H54 (cell line): ENCODE measurements at regions not wholly inside any gene's neighbourhood (a gene's known extent, or its start where the extent isn't known, plus 50 kb on each side); places are given as distances from the start of the nearest gene placed in this dataset.

Source experiments
- DNase-seq: peaks from one replicate; pipeline ENCODE4 v3.0.0; 2011; ENCODE audit warnings: low spot score, mixed read lengths; ENCODE audit not compliant: insufficient read length
- FAIRE-seq: peaks from 3 replicates; lab custom pipeline; 2011; peaks lifted over from hg19 to GRCh38; lab: Jason Lieb, UNC
- POLR2A ChIP-seq: IDR thresholded peaks from 2 replicates; pipeline ENCODE4 v1.6.1; 2011; ENCODE audit warnings: low read depth, mild to moderate bottlenecking, low read length

- FAIRE-seq (no peak), DNase-seq (no peak)
- no peak for TF ChIP-seq POLR2A
Observed at GRCh38 chr6:54991761-54992330, 145.3 kb downstream of the FAM83B start.

DNA sequence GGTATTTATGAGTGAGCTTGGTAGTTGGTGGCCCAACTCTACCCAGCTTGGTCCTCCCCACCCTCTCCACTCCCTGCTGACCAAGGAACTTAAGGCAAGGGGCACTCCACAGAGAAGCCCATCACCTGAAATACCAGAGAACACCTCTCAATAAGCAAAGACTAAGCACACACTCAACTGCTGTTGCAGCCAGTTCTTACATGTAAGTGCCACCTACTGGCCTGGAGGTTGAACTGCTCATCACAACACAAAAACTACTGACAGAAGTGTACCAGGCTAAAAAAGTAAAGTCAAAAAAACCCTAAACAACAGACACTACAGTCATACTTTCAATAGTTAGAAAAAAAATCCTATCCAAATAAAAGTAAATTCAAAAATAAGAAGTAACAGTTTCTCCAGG is 146.2 kb downstream of the FAM83B start:
- FAIRE-seq = no peak

GRCh38 chr6:54993294-54993693 is 146.7 kb downstream of the FAM83B start:
- TF ChIP-seq POLR2A = no peak
- FAIRE-seq (no peak), DNase-seq (no peak)

More for the DNA sequence above, 146.2 kb downstream of the FAM83B start:
- no peak for DNase-seq
- TF ChIP-seq POLR2A = no peak

GRCh38 chr6:54993948-54994347 is 147.4 kb downstream of the FAM83B start:
- no peak for TF ChIP-seq POLR2A
- FAIRE-seq = peak; percentile 20
- DNase-seq = no peak

GRCh38 chr6:54998576-54998975 is 152.0 kb downstream of the FAM83B start:
- FAIRE-seq (no peak), DNase-seq (no peak)
- no peak for TF ChIP-seq POLR2A

DNA sequence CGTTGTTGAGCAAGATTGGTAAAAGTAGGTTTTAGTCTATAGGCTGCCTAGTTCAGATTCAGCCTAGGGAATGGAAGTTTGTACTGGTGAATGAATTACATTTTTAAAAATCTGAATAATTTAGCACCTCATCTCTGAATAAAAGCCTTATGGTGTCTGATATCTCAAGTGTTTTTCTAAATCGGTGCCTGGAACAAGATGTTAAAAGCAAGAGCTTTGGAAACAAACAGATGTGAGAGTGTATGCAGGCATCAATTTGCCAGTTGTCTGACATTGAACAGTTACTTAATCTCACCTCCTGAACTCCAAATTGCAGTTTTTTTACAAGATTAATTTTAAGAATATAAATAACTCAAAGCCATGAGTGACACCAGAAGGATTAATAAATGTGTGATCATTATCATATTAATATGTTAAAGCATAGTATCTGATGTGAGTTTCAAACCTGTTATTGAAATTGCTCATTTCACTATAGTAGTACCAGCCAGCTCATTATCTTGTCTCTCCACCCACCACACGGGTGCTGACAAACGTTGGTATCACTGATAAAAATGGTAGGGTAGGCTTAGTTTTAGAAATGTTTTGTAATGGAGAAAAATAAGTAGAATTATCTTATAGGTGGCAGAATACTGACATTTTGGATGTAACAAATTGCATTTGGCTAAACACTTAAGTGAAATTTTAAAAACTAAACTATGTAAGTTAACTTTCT is 157.3 kb downstream of the FAM83B start:
- FAIRE-seq (no peak), DNase-seq (no peak)
- TF ChIP-seq POLR2A = no peak

GRCh38 chr6:55009131-55009530 is 162.6 kb downstream of the FAM83B start:
- FAIRE-seq (no peak), DNase-seq (no peak)
- no peak for TF ChIP-seq POLR2A

GRCh38 chr6:55011034-55011433 is 163.3 kb upstream of the HCRTR2 start:
- no peak for FAIRE-seq
- DNase-seq = no peak
- TF ChIP-seq POLR2A = no peak

DNA sequence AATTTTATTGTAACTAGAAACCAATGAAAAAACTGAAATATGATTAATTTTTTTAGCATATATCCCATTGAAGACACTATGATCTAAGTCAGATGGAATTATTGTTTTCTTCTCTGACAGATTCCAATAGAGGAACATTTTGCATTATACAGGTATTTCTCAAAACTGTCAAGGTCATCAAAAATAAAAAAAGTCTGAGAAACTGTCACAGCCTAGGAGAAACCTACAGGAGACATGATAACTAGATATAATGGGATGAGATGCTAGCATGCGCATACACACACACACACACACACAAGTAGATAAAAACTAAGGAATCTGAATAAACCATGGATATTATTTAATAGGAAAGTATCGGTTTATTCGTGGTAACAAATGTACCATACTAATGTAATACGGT is 161.9 kb upstream of the HCRTR2 start:
- TF ChIP-seq POLR2A = no peak
- DNase-seq (no peak), FAIRE-seq (no peak)

DNA sequence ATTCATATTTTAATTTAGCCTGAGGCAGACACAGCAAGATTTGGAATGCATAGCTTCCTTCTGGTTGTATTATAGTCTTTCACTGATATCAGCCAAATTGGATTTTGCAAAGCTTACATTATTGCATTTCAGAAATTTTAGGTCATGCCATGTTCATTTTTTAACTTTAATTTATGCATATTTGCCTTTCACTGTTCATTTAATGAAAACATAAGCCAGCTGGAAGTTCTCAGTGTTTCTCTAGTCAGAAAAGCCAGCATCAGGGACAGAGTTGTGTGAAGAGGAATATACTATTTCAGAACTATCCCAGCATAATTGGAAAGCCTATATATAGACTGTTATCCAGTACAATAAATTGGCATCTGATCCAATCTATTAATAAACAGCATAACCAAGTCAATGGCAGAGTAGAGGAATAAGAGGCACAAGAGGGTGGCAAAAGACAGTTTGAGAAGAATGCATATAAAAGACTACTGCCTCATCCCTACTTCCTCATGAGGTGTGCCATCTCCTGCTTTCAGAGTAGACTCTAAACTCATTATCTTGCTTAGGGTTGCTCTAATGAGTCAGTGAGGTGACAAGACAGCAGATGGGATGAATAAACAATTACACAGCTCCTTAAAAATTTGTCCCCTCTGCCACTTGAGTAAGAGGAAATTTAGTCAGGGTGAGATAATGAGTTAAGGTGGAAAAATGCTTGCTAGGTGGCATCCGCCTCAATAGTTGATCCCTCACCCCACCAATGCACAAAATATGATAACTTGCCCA is 159.8 kb upstream of the HCRTR2 start:
- FAIRE-seq (peak; percentile 43), DNase-seq (no peak)
- TF ChIP-seq POLR2A = no peak

DNA sequence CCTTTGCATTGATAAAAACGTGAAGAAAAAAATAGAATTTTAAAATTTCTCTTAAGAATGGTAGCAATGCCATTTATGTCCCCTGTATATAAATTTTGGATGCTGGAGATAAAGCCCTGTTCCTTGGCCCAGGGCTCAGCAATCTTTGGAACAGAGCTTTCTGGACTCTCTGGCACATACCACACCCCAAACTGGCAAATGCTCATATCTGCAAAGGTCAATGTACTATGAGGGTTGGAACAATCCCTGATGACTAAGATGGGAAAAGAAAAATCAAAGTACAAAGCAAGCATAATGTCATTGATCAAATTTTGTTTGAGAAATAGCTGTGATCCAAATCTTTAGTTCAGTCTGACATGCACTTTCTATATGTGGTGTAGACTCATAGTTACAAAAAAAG is 158.1 kb upstream of the HCRTR2 start:
- TF ChIP-seq POLR2A = no peak
- DNase-seq (no peak), FAIRE-seq (no peak)

DNA sequence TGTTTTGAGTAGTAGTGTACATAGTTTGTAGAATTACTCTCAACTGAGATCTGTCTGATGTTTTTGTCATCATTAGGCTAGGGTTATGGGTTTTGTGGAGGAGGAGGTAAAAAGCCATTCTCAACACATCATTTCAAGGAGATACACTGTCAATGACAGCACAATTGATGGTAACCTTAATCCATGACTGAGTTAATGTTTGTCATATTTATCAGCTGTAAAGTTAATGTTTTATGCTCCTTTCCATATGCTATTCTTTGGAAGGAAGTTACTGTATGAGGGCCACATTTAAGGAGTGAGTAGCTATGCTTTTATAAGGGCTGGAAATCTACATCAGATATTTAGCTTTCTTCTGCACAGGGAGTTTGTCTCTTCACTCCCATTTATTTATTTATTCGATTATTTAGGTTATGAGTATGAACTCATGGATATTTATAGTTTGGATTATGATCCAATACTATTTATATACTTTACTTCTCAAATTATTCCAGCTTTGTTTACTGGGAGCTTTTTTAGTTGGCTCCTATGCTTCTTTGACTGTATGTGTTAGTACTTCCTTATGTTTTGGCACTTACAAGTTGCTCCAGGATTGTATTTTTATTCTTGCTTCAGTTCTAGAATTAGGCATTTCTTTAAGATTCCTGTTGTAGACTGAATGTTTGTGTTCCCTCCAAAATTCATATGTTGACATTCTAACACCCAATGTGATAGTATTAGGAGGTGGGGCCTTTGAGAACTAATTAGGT is 156.6 kb upstream of the HCRTR2 start:
- DNase-seq = no peak
- TF ChIP-seq POLR2A = no peak
- FAIRE-seq = no peak

DNA sequence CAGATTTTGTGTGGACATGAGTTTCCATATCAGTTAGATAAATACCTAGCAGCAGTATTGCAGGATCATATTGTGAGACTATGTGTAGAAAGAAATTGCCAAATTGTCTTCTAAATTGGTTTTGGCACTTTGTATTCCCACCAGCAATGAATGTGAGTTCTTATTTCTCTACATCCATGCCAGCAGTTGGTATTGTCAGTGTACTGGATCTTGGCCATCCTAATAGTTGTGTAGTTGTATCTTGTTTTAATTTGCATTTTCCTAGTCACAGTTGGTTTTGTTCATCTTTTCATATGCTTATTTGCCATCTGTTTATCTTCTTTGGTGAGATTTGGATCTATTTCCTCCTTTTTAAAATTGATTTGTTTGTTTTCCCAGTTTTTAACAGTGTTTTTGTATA is 154.7 kb upstream of the HCRTR2 start:
- no peak for TF ChIP-seq POLR2A
- peak; percentile 15 for FAIRE-seq
- DNase-seq = no peak

- FAIRE-seq (no peak), DNase-seq (no peak)
Observed at GRCh38 chr6:55023230-55023629, 151.1 kb upstream of the HCRTR2 start.

More at GRCh38 chr6:55023230-55023629, 151.1 kb upstream of the HCRTR2 start:
- TF ChIP-seq POLR2A = no peak
